Hematopoietic multipotent progenitor cell treated with erythropoietin and hydrocortisone succinate and interleukin-3 and kit ligand, for 15 days (in vitro differentiated cells): ENCODE measurements at regions not wholly inside any gene's neighbourhood (a gene's known extent, or its start where the extent isn't known, plus 50 kb on each side); places are given as distances from the start of the nearest gene placed in this dataset.
"Not testable (repeated sequence)": the region's sequence is repeated elsewhere in the genome, so short reads cannot be mapped to it uniquely, and the experiment has no call there.

ENCODE experiments used
- DNase-seq: peaks from one replicate; pipeline ENCODE4 v3.0.0-alpha.2; 2015; ENCODE audit warnings: low spot score

DNA sequence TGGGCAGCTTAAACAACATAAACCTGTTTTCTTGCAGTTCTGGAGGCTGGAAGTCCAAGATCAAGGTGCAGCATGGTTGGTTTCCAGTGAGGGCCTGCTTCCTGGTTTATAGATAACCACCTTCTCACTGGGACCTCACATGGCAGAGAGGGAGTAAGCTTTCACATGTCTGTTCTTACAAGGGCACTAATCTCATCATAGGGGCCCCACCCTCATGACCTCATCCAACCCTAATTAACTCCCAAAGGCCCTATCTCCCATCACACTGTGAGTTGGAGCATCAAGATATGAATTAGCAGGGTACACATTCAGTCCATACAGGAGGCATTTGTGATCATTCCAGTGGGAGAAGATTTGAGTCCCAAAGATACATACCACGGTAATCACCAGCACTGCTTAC is 50.5 kb upstream of the GRIN2A start:
- DNase-seq, result no peak

DNA sequence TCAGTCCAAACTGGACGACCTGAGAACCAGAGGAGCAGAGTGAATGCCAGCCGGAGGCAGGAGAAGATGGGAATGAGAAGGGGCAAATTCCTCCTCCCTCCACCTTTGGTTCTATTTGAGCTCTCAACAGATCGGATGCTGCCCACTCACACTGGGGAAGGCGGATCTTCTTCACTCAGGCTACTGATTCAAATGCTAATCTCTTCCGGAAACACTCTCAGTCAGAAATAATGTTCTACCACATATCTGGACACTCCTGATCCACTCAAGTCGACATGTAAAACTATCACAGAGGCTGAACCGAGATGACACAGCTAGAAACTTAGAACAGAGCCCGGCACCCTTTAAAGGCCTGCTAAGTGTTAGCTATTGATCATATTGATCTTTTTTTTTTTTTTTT is 57.4 kb upstream of the GRIN2A start:
- DNase-seq, result no peak

DNA sequence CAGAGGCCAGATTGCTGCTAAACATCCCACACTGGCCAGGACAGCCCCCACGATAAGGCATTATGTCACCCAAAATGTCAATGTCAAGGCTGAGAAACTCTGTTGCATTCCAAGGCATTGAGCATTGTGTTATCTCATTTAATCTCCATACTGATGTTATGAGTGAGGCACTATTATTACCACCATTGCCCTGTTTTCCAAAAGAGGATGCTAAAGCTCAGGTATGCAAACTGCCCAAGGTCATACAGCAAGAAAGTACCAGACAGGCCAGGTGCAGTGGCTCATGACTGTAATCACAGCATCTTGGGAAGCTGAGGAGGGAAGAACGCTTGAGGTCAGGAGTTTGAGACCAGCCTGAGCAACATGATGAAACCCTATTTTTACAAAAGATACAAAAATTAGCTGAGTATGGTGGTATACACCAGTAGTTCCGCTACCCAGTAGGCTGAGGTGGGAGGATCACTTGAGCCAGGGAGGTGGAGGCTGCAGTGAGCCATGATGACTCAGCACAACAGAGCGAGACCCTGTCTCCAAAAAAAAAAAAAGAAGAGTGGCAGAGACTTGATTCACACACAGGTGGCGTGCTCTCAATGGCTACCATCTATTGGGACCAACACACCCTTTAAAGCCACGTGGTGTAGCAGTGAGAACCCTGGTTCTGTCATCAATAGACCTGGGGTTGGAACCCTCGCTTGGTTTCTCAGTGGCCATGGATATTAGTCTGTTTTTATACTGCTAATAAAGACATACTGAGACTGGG is 58.8 kb upstream of the GRIN2A start:
- DNase-seq, result no peak

GRCh38 chr16:10242097-10242496 is 59.9 kb upstream of the GRIN2A start:
- DNase-seq, result no peak

DNA sequence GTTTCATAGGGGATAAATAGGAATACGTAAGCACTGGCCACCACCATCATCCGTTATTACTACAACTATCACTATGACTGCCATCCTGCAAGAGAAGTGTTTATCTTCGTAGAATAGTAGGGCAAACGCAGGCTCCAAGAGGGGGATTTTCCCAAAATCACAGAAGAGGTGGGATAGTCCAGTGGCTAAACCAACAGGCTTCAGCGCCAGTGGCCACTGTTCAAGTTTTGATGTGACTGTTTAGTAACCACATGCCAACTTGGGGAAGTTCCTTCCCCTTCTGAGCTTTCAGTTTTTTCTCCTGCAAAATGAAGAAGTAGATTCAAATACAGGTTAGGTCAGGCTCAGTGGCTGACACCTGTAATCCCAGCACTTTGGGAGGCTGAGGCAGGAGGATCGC is 60.7 kb upstream of the GRIN2A start:
- DNase-seq, result no peak

GRCh38 chr16:10245002-10245401 is 62.8 kb upstream of the GRIN2A start:
- DNase-seq, result no peak

DNA sequence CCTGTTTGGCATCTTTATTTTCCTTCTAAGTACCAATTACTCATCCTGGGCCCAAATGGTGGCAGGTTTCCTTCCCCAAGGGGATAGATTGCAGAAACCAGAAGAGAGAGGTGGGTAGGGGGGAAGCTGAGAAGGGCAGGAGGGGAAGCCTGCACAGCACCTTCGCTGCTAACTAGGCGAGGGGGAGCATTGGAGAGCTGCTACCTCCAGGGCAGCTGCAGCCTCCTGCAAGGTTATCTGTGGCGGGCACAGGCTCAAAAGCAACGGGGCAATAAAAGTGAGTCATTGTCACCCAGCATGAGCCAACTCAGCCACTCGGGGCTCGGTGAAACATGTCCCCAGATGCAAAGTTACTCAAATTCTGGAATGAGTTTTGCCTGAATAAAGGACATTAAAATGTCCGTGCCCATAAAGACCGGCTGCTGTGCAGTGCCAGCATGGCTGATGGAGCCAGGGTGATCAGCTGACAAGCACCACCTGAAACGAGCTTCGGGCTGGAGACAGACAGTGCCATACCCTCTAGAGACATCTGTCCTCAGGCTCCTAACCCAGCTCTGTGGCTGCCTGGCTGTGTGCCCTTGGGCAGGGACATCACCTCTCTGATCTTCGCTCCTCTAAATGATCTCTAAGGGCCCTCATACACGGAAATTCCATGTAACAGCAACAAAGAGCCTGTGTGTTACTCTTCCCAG is 68.1 kb upstream of the GRIN2A start:
- DNase-seq, result no peak

GRCh38 chr16:10252155-10252554 is 69.9 kb upstream of the GRIN2A start:
- no peak for DNase-seq

GRCh38 chr16:10253409-10253808 is 71.2 kb upstream of the GRIN2A start:
- no peak for DNase-seq

GRCh38 chr16:10255728-10256127 is 73.5 kb upstream of the GRIN2A start:
- no peak for DNase-seq

- peak; percentile 32 for DNase-seq
Measured at GRCh38 chr16:10256784-10257641, 74.8 kb upstream of the GRIN2A start.

DNA sequence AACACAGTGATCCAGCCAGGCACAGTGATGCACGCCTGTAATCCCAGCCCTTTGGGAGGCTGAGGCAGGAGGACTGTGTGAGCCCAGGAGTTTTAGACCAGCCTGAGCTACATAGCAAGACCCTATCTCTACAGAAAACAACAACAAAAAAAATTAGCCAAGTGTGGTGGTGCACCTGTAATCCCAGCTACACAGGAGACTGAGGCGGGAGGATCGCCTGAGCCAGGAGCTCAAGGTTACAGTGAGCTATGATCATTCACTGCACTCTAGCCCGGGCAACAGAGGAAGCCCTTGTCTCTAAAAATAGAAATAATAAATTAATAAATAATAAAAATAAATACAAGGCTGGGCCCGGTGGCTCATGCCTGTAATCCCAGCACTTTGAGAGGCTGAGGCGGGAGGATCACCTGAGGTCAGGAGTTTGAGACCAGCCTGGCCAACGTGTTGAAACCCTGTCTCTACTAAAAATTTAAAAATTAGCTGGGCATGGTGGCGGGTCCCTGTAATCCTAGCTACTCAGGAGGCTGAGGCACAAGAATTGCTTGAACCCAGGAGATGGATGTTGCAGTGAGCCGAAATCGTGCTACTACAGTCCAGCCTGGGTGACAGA is 75.5 kb upstream of the GRIN2A start:
- not testable (repeated sequence) for DNase-seq

DNA sequence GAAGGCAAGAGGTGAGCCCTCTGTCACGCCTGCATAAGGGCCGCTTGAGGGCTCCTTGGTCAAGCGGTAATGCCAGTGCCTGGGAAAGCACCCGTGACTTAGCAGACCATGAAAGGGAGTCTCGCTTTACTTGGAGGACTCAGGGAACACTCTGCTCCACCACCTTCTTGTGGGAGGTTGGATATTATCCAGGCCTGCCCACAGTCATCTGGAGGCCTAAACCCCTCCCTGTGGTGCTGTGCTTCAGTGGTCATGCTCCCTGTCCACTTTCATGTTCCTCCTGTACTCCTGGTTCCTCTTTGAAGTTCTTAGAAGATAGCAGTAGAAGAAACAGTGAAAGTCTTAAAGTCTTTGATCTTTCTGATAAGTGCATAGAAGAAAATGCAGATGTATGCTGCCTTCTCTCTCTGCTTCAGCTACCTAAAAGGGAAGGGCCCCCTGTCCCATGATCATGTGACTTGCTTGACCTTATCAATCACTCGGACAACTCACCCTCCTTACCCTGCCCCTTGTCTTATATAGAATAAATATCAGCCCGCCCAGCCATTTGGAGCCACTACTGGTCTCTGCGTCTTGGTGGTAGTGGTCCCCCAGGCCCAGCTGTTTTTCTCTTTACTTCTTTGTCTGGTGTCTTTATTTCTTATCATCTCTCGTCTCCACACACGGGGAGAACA is 76.8 kb upstream of the GRIN2A start:
- DNase-seq, result not testable (repeated sequence)

DNA sequence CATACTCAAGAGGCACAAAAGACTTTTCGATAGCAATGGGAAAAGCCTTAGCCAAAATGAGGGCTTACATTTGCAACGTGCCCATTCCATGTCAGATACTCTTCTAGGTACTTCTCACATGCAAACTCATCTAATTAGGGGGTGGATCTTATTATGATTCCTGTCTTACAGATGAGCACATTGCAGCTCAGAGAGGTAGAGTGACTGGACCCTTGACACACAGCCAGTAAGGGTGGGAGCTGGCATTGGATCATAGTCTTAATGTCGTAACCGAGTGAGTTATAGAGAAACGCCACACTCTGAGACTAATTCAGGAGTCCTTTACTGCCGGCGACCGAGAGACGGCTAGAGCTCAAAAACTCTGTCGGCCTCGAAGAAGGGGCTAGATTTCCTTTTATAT is 78.8 kb upstream of the GRIN2A start:
- DNase-seq, result no peak

DNA sequence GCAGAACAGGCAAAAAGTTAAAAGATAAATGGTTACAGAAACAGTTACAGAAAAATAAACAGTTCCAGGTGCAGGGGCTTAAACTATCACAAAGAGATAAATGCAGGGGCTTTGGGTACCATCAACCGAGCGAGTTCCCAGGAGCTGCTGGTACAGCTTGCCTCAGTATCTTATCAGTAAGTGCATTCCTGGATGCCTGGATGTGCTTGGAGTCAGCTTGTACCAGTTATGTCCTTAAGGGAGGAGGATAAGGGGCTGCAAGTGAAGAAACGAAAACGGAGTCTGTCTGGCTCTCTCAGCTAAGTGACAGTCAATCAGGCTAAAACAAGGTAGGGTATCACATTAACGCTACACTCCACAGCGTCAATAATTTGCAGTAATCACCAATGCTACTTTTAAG is 79.3 kb upstream of the GRIN2A start:
- DNase-seq, result not testable (repeated sequence)

GRCh38 chr16:10262377-10263132 is 80.3 kb upstream of the GRIN2A start:
- DNase-seq, result no peak

GRCh38 chr16:10265770-10266615 is 83.8 kb upstream of the GRIN2A start:
- no peak for DNase-seq

DNA sequence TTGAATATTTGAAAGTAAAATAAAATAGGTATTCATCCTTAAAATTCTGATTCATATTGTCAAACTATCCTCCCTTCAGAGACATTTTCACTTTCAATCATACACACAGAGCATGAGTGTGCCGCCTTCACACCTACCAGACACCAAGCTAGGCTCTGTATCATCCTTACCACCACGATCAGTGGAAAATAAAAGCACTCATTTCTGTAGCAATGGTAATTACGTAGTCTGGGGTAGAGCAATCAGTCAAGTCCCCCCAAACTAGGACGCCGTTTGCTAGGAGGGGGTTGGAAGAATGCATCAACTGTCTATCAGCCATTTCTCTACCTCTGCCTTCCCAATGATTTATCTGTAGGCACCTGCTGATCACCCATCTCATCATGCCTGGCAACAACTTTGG is 84.6 kb upstream of the GRIN2A start:
- DNase-seq, result no peak

GRCh38 chr16:10269632-10270031 is 87.4 kb upstream of the GRIN2A start:
- no peak for DNase-seq

- DNase-seq, result not testable (repeated sequence)
Measured at GRCh38 chr16:10272250-10272854, 90.1 kb upstream of the GRIN2A start.
